Psoas muscle (tissue), 7 donors: ENCODE measurements at regions not wholly inside any gene's neighbourhood (a gene's known extent, or its start where the extent isn't known, plus 50 kb on each side); places are given as distances from the start of the nearest gene placed in this dataset.

Experiments
- ATAC-seq, 4 donors: fragments of 200-7000 bp; cut with Tn5 transposase; one replicate each; pipeline ENCODE4 v1.9.1; 2020; ENCODE audit warnings: moderate library complexity in 3 of 4, mild to moderate bottlenecking in 2 of 4
- DNase-seq, 2 donors: peaks; one replicate each; pipeline ENCODE4 v3.0.0-alpha.2; 2020
- H3K27ac ChIP-seq: fragments of 200-600 bp; one replicate; pipeline ENCODE4 v1.8.0; 2022
- H3K27me3 ChIP-seq, 3 donors: fragments of 200-600 bp in 1 of 3; one replicate each; pipeline versions ENCODE4 v1.6.1 to v1.8.0; 2013 to 2022; ENCODE audit warnings: low read length in 2 of 3, mild to moderate bottlenecking in 2 of 3, moderate library complexity in 1 of 3; ENCODE audit not compliant: insufficient read depth in 3 of 3
- H3K36me3 ChIP-seq, 2 donors: fragments of 200-600 bp in 1 of 2; one replicate each; pipeline versions ENCODE4 v1.6.1 to v1.8.0; 2013 to 2022; ENCODE audit warnings: low read depth in 1 of 2, mild to moderate bottlenecking in 1 of 2, moderate library complexity in 1 of 2; ENCODE audit not compliant: insufficient read depth in 1 of 2
- H3K4me1 ChIP-seq: fragments of 200-600 bp; one replicate; pipeline ENCODE4 v1.8.0; 2022
- H3K4me3 ChIP-seq: fragments of 200-600 bp; one replicate; pipeline ENCODE4 v1.8.0; 2022; ENCODE audit warnings: mild to moderate bottlenecking
- H3K9me3 ChIP-seq: fragments of 200-600 bp; one replicate; pipeline ENCODE4 v1.8.0; 2022
- CTCF ChIP-seq: fragments of 200-600 bp; IDR thresholded peaks from one replicate; pipeline ENCODE4 v1.8.0; 2022; ENCODE audit warnings: antibody characterized with exemption
- WGBS, 3 donors: extraction: QIAGEN DNeasy Blood & Tissue Kit; methylation state at CpG; one replicate each; pipeline versions ENCODE4 v1.1.6 to v1.1.7; 2013; 5-methylcytosine and 5-hydroxymethylcytosine counted together
- intact Hi-C, 2 donors: fragments of 100-400 bp; cut with DNase I; formaldehyde crosslinking; loops; one replicate each; pipeline versions ENCODE4 v1.11.0 to v1.14.2; 2022
- donor health status: healthy with polysubstance abuse.
- donor health status: DM: no; HTN: no; CAD: no; lungs with moderate emphysema.
- donor health status: Bipolar disorder and iron deficiency.
- donor health status: healthy.
- donor health status: DM: yes; HTN: yes; CAD: no.
- donor health status: DM: no; HTN: no; CAD: no.
- donor health status: DM: yes; HTN: yes; CAD: no.

- no peaks in the 10 kb centered on the region for H3K36me3 ChIP-seq
- H3K9me3 ChIP-seq: no peaks in the 10 kb centered on the region
- intact Hi-C loops: no loop called here
- no peak for ATAC-seq
- TF ChIP-seq CTCF: no peak
- WGBS, 3 donors: 74 to 87% (median 83%) methylated on average over 1 of the region's 1 CpG
- H3K4me1 ChIP-seq: no peaks in the 10 kb centered on the region
- H3K27me3 ChIP-seq: no peaks in the 10 kb centered on the region
- no peak overlapping the region for H3K27ac ChIP-seq
- no peak overlapping the region for H3K4me3 ChIP-seq
- no peak for DNase-seq
Measured at GRCh38 chr11:80533463-80533862, 1092.6 kb upstream of the TENM4 start.

DNA sequence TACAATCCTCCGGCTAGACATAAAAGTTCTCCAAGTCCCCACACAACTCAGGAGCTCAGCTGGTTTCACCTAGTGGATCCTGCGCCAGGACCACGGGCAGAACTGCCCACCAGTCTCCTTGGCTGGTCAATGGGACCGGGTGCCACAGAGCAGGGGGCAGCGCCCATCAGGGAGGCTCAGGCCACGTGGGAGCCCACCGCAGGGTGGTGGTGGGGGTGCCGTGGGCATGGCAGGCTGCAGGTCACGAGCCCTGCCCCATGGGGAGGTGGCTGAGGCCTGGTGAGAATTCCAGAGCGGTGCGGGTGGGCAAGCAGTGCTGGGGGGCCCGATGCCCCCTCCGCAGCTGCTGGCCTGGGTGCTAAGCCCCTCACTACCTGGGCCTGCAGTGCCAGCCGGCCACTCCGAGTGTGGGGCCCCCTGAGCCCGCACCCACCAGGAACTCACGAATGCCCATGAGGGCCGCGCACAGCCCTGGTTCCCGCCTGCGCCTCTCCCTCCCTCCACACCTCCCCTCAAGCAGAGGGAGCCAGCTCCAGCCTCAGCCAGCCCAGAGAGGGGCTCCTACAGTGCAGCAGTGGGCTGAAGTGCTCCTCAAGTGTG is 1091.9 kb upstream of the TENM4 start:
- H3K27me3 ChIP-seq: no peaks in the 10 kb centered on the region
- TF ChIP-seq CTCF: no peak
- no peak overlapping the region for H3K27ac ChIP-seq
- intact Hi-C loops: no loop called here
- WGBS, 3 donors: 91% methylated on average over 17 to 21 of the region's 21 CpGs
- no peaks in the 10 kb centered on the region for H3K4me1 ChIP-seq
- DNase-seq (peak in 1 of 2 donors; percentile 41), ATAC-seq (no peak)
- H3K4me3 ChIP-seq: no peak overlapping the region
- H3K36me3 ChIP-seq: no peaks in the 10 kb centered on the region
- no peaks in the 10 kb centered on the region for H3K9me3 ChIP-seq

GRCh38 chr11:80529726-80530125 is 1088.9 kb upstream of the TENM4 start:
- Histone ChIP-seq H3K27me3 (no peaks in the 10 kb centered on the region), H3K27ac (no peak overlapping the region), H3K4me1 (no peaks in the 10 kb centered on the region), H3K9me3 (no peaks in the 10 kb centered on the region), H3K36me3 (no peaks in the 10 kb centered on the region), H3K4me3 (no peak overlapping the region)
- intact Hi-C loops: no loop called here
- no peak for TF ChIP-seq CTCF
- DNase-seq (no peak), ATAC-seq (no peak)
- WGBS, 3 donors: 73 to 79% (median 74%) methylated on average over 4 of the region's 4 CpGs

DNA sequence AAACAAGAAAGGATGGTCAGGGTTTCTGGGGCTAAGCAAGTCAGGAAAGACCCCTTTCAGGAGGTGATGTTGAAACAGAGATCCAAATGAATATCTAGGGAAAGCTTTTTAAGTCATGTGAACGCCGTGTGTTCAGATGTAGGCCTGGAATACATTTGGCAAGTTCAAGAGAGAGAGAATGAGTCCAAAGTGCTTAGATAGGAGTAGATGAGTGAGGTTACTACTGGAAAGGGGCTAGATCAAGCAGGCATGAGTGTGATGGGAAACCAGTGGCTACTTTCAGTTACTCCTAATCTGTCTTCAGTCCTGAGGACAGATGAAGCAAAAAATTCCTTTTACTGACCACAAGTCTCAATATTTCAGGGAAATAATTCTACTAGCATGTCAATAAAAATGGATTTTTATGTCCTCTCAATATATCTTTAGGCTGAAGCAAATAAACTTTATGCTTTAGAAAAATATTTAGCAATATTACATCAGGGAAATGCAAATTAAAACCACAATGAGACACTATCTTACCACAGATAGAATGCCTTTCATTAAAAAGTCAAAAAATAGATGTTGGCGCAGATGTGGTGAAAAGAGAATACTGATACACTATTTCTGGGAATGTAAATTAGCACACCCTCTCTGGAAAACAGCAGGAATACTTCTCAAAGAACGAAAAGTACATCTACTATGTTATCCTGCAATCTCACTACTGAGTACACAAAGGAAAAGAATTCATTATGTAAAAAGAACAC is 1085.0 kb upstream of the TENM4 start:
- no peak for ATAC-seq
- intact Hi-C loops: no loop called here

More for the DNA sequence above, 1085.0 kb upstream of the TENM4 start:
- DNase-seq: no peak
- Histone ChIP-seq H3K9me3 (no peaks in the 10 kb centered on the region), H3K4me1 (no peaks in the 10 kb centered on the region), H3K27ac (no peak overlapping the region), H3K36me3 (no peaks in the 10 kb centered on the region), H3K4me3 (no peak overlapping the region), H3K27me3 (no peaks in the 10 kb centered on the region)
- no peak for TF ChIP-seq CTCF
- 58 to 70% (median 65%) methylated on average over 4 of the region's 4 CpGs for WGBS, 3 donors
